HFF-Myc (cell line): ENCODE measurements at regions not wholly inside any gene's neighbourhood (a gene's known extent, or its start where the extent isn't known, plus 50 kb on each side); places are given as distances from the start of the nearest gene placed in this dataset.

ENCODE experiments used
- DNase-seq: peaks from one replicate; pipeline ENCODE4 v3.0.0-alpha.2; 2011; ENCODE audit warnings: low read depth; ENCODE audit errors: extremely low read depth
- H3K4me3 ChIP-seq: replicated peaks from 2 replicates; pipeline ENCODE4 v1.5.1; 2011; ENCODE audit warnings: low read depth, mild to moderate bottlenecking, control low read depth, low read length
- CTCF ChIP-seq: IDR thresholded peaks from 2 replicates; pipeline ENCODE4 v1.5.1; 2012; ENCODE audit warnings: mild to moderate bottlenecking, low read depth, low read length, control low read depth; ENCODE audit errors: missing control alignments

GRCh38 chr4:66032571-66032970, 362.3 kb upstream of the EPHA5 start:
- no peak for DNase-seq
- TF ChIP-seq CTCF, result no peak
- H3K4me3 ChIP-seq, result no peak overlapping the region

GRCh38 chr4:66028668-66029067, 358.4 kb upstream of the EPHA5 start:
- no peak for TF ChIP-seq CTCF
- no peak for DNase-seq
- H3K4me3 ChIP-seq, result no peak overlapping the region

- H3K4me3 ChIP-seq, result no peak overlapping the region
- no peak for DNase-seq
- TF ChIP-seq CTCF, result no peak
Measured at GRCh38 chr4:66023061-66023460, 352.8 kb upstream of the EPHA5 start.

GRCh38 chr4:66017671-66018070, 347.4 kb upstream of the EPHA5 start:
- DNase-seq, result no peak
- TF ChIP-seq CTCF, result no peak
- H3K4me3 ChIP-seq, result no peak overlapping the region

- TF ChIP-seq CTCF, result no peak
- DNase-seq, result no peak
Measured at GRCh38 chr4:66016240-66016639, 346.0 kb upstream of the EPHA5 start.

GRCh38 chr4:66014146-66014765, 344.0 kb upstream of the EPHA5 start:
- no peak overlapping the region for H3K4me3 ChIP-seq
- TF ChIP-seq CTCF, result no peak
- DNase-seq, result no peak

More at GRCh38 chr4:66016240-66016639, 346.0 kb upstream of the EPHA5 start:
- no peak overlapping the region for H3K4me3 ChIP-seq
